IMR-90 (cell line): ENCODE measurements at regions not wholly inside any gene's neighbourhood (a gene's known extent, or its start where the extent isn't known, plus 50 kb on each side); places are given as distances from the start of the nearest gene placed in this dataset.

Source experiments
- ATAC-seq: fragments of 200-7000 bp; cut with Tn5 transposase; 2 replicates; pipeline ENCODE4 v1.9.1; 2020; ENCODE audit warnings: low read depth, mild to moderate bottlenecking, moderate library complexity
- BruUV-seq: library from RNA; stranded (reverse); fragments of 400-500 nt; replicated peaks from 2 replicates; lab custom pipeline; 2021; lab: Mats Ljungman, UMichigan
- CTCF ChIA-PET: fragments of 300-600 bp; formaldehyde crosslinking; extraction: SDS; loops from one replicate; lab custom pipeline; 2021; ENCODE audit warnings: antibody characterized with exemption; lab: Yijun Ruan, JAX
- POLR2A ChIA-PET: fragments of 300-600 bp; sonication (Branson Sonifier 250); formaldehyde crosslinking; loops from one replicate; lab custom pipeline; 2022; ENCODE audit warnings: antibody characterized with exemption; ENCODE audit not compliant: unreplicated experiment; lab: Charles Lee
- DNase-seq: peaks from one replicate; pipeline ENCODE4 v3.0.0; 2013
- H2AFZ ChIP-seq: replicated peaks from 2 replicates; pipeline ENCODE3; 2013; ENCODE audit warnings: low read length, mild to moderate bottlenecking; ENCODE audit not compliant: poor library complexity
- H2AK5ac ChIP-seq: 2 replicates; pipeline ENCODE4 v1.6.1; 2013; ENCODE audit warnings: low read depth, low read length, inconsistent platforms
- H2AK9ac ChIP-seq: replicated peaks from 2 replicates; pipeline ENCODE3; 2013; ENCODE audit warnings: mild to moderate bottlenecking, low read depth, low read length, moderate library complexity; ENCODE audit not compliant: poor library complexity
- H2BK120ac ChIP-seq: 2 replicates; pipeline ENCODE4 v1.6.1; 2013; ENCODE audit warnings: low read depth, low read length, inconsistent platforms
- H2BK15ac ChIP-seq: 3 replicates; pipeline ENCODE4 v1.6.1; 2013; ENCODE audit warnings: low read depth, low read length, inconsistent platforms
- H2BK20ac ChIP-seq: 2 replicates; pipeline ENCODE4 v1.6.1; 2013; ENCODE audit warnings: low read depth, mild to moderate bottlenecking, inconsistent platforms, low read length, moderate library complexity
- H2BK5ac ChIP-seq: 2 replicates; pipeline ENCODE4 v1.6.1; 2013; ENCODE audit warnings: mild to moderate bottlenecking, low read depth, low read length, inconsistent platforms; ENCODE audit not compliant: poor library complexity, severe bottlenecking
- H3K14ac ChIP-seq: replicated peaks from 2 replicates; pipeline ENCODE4 v1.6.1; 2013; ENCODE audit warnings: low read depth, low read length, inconsistent platforms
- H3K18ac ChIP-seq: 2 replicates; pipeline ENCODE4 v1.6.1; 2013; ENCODE audit warnings: low read depth, low read length, control low read depth
- H3K23ac ChIP-seq: 2 replicates; pipeline ENCODE4 v1.6.1; 2013; ENCODE audit warnings: low read depth, low read length, inconsistent platforms
- H3K27ac ChIP-seq: 2 replicates; pipeline ENCODE4 v1.5.1; 2013; ENCODE audit warnings: mild to moderate bottlenecking, control low read depth, low read length; ENCODE audit not compliant: insufficient read depth
- H3K27me3 ChIP-seq: 2 replicates; pipeline ENCODE4 v1.6.1; 2013; ENCODE audit warnings: low read length; ENCODE audit not compliant: control insufficient read depth, insufficient read depth
- H3K36me3 ChIP-seq: 2 replicates; pipeline ENCODE4 v1.6.1; 2013; ENCODE audit warnings: low read length, mixed read lengths; ENCODE audit not compliant: control insufficient read depth, insufficient read depth
- H3K4ac ChIP-seq: 2 replicates; pipeline ENCODE4 v1.6.1; 2013; ENCODE audit warnings: low read depth, low read length, inconsistent platforms
- H3K4me1 ChIP-seq: 2 replicates; pipeline ENCODE4 v1.6.1; 2013; ENCODE audit warnings: low read length, mixed read lengths; ENCODE audit not compliant: control insufficient read depth, insufficient read depth
- H3K4me2 ChIP-seq: 2 replicates; pipeline ENCODE4 v1.6.1; 2013; ENCODE audit warnings: low read depth, mild to moderate bottlenecking, control low read depth, low read length, moderate library complexity
- H3K4me3 ChIP-seq: 2 replicates; pipeline ENCODE4 v1.5.1; 2013; ENCODE audit warnings: low read depth, mild to moderate bottlenecking, control low read depth, low read length, moderate library complexity; ENCODE audit not compliant: insufficient read depth
- H3K56ac ChIP-seq: 2 replicates; pipeline ENCODE4 v1.6.1; 2013; ENCODE audit warnings: low read length, inconsistent platforms; ENCODE audit not compliant: insufficient read depth; ENCODE audit errors: extremely low read depth
- H3K79me1 ChIP-seq, 2 experiments: 2 replicates each; pipeline ENCODE4 v1.6.1; 2013; ENCODE audit warnings: low read length in 2 of 2, inconsistent platforms in 1 of 2, low read depth in 1 of 2
- H3K9ac ChIP-seq: 2 replicates; pipeline ENCODE4 v1.6.1; 2013; ENCODE audit warnings: low read depth, low read length, control low read depth
- H3K9me1 ChIP-seq: 2 replicates; pipeline ENCODE4 v1.6.1; 2013; ENCODE audit warnings: low read length, inconsistent platforms; ENCODE audit not compliant: insufficient read depth
- H3K9me3 ChIP-seq: 2 replicates; pipeline ENCODE4 v1.6.1; 2013; ENCODE audit warnings: low read length; ENCODE audit not compliant: control insufficient read depth, insufficient read depth
- H4K20me1 ChIP-seq: 2 replicates; pipeline ENCODE4 v1.6.1; 2013; ENCODE audit warnings: low read length, inconsistent platforms; ENCODE audit not compliant: insufficient read depth
- H4K5ac ChIP-seq: 2 replicates; pipeline ENCODE4 v1.6.1; 2013; ENCODE audit warnings: mild to moderate bottlenecking, low read depth, low read length, control low read depth
- H4K8ac ChIP-seq, 2 experiments: 2 replicates each; pipeline ENCODE4 v1.6.1; 2013; ENCODE audit warnings: low read depth in 2 of 2, low read length in 2 of 2, control low read depth in 1 of 2, inconsistent platforms in 1 of 2
- H4K91ac ChIP-seq: 2 replicates; pipeline ENCODE4 v1.6.1; 2013; ENCODE audit warnings: low read depth, low read length, inconsistent platforms; ENCODE audit not compliant: insufficient read depth
- ELK1 ChIP-seq: fragments of 150-350 bp; IDR thresholded peaks from 2 replicates; pipeline ENCODE4 v1.6.1; 2016; ENCODE audit warnings: low read depth, mild to moderate bottlenecking, low read length, moderate library complexity, borderline replicate concordance
- MXI1 ChIP-seq: IDR thresholded peaks from 2 replicates; pipeline ENCODE4 v1.6.1; 2012; ENCODE audit warnings: low read depth, mild to moderate bottlenecking, low read length, moderate library complexity, borderline replicate concordance
- POLR2A ChIP-seq: IDR thresholded peaks from 2 replicates; pipeline ENCODE4 v1.6.1; 2012; ENCODE audit warnings: mild to moderate bottlenecking, low read depth, low read length
- RAD21 ChIP-seq: IDR thresholded peaks from 2 replicates; pipeline ENCODE4 v1.6.1; 2012; ENCODE audit warnings: low read length, improper control_type of control experiment
- RFX5 ChIP-seq: IDR thresholded peaks from 2 replicates; pipeline ENCODE4 v1.8.0; 2012; ENCODE audit warnings: low read depth, mild to moderate bottlenecking, low read length, moderate library complexity
- SMC3 ChIP-seq: fragments of 150-350 bp; IDR thresholded peaks from 2 replicates; pipeline ENCODE4 v1.6.1; 2016; ENCODE audit warnings: low read depth, mild to moderate bottlenecking, antibody characterized with exemption, low read length, moderate library complexity
- dilution Hi-C: fragments of 300-500 bp; cut with HindIII; formaldehyde crosslinking; loops from one replicate; pipeline ENCODE4 v1.14.3; 2018; ENCODE audit warnings: low sequenced_read_pairs; ENCODE audit not compliant: unreplicated experiment
- in situ Hi-C: fragments of 300-500 bp; cut with MboI; formaldehyde crosslinking; loops from 3 replicates; pipeline ENCODE4 v1.14.3; 2019; ENCODE audit warnings: low sequenced_read_pairs, inconsistent platforms, mixed read lengths
- intact Hi-C: fragments of 100-400 bp; cut with micrococcal nuclease; formaldehyde crosslinking; loops from 2 replicates; pipeline ENCODE4 v1.10.0; 2022

GRCh38 chr15:95857758-95858157 is 472.7 kb upstream of the NR2F2 start:
- ChIA-PET CTCF (no interaction called here), POLR2A (no interaction called here)
- Histone ChIP-seq H3K4me1 (peaks cover 3% of the 10 kb centered on the region; the same call in 1 of the 2 replicates), H2AK5ac (no peak overlapping the region), H4K91ac (no peak overlapping the region), H4K5ac (no peak overlapping the region), H3K36me3 (no peaks in the 10 kb centered on the region), H3K4ac (no peak overlapping the region), H2AK9ac (no peak overlapping the region), H3K27me3 (no peaks in the 10 kb centered on the region), H3K9me1 (no peaks in the 10 kb centered on the region), H3K23ac (no peak overlapping the region), H3K18ac (no peak overlapping the region; the same call in 1 of the 2 replicates), H2BK120ac (no peak overlapping the region), H2BK20ac (peak overlapping the region; percentile 18; the same call in 1 of the 2 replicates), H3K14ac (no peak overlapping the region), H3K9me3 (no peaks in the 10 kb centered on the region), H2BK15ac (no peak overlapping the region), H3K27ac (no peak overlapping the region), H3K9ac (no peak overlapping the region), H3K4me2 (no peak overlapping the region), H4K8ac (no peak overlapping the region), H4K20me1 (no peaks in the 10 kb centered on the region), H3K4me3 (no peak overlapping the region), H3K79me1 (no peaks in the 10 kb centered on the region), H2BK5ac (no peak overlapping the region), H2AFZ (no peak overlapping the region), H3K56ac (no peak overlapping the region)
- no TSS peak for BruUV-seq
- intact Hi-C loops, result loop anchor here (10.0 kb wide), 1 partner anchor 467 kb away; no protein-coding TSS in a partner anchor
- ATAC-seq (no peak), DNase-seq (no peak)
- dilution Hi-C loops, result no loop called here
- in situ Hi-C loops, result no loop called here
- TF ChIP-seq POLR2A (no peak), ELK1 (no peak), RFX5 (no peak), SMC3 (no peak), MXI1 (no peak), RAD21 (no peak)
